GM18505 (cell line): ENCODE measurements at regions not wholly inside any gene's neighbourhood (a gene's known extent, or its start where the extent isn't known, plus 50 kb on each side); places are given as distances from the start of the nearest gene placed in this dataset.

Experiments
- ATAC-seq: cut with Tn5 transposase; IDR thresholded peaks from one replicate; pipeline ENCODE4 v1.9.1; 2021; ENCODE audit not compliant: unreplicated experiment
- POLR2A ChIP-seq: IDR thresholded peaks from 4 replicates; pipeline ENCODE4 v1.6.1; 2011; ENCODE audit warnings: borderline replicate concordance; ENCODE audit not compliant: insufficient read depth, insufficient read length; ENCODE audit errors: extremely low read depth

- TF ChIP-seq POLR2A: no peak
- ATAC-seq: no peak
These were observed 755.7 kb downstream of the MCTP2 start for GRCh38 chr15:94987085-94987484.

GRCh38 chr15:94991718-94992117 is 760.4 kb downstream of the MCTP2 start:
- ATAC-seq: no peak
- TF ChIP-seq POLR2A: no peak

- no peak for TF ChIP-seq POLR2A
- no peak for ATAC-seq
These were observed 778.3 kb downstream of the MCTP2 start for GRCh38 chr15:95009635-95010034.

GRCh38 chr15:95013381-95013780 is 782.0 kb downstream of the MCTP2 start:
- ATAC-seq: no peak
- TF ChIP-seq POLR2A: no peak

- no peak for ATAC-seq
- no peak for TF ChIP-seq POLR2A
These were observed 785.3 kb downstream of the MCTP2 start for GRCh38 chr15:95016511-95017229.

GRCh38 chr15:95017666-95018328 is 786.4 kb downstream of the MCTP2 start:
- ATAC-seq: no peak
- no peak for TF ChIP-seq POLR2A

- ATAC-seq: peak; percentile 70
- no peak for TF ChIP-seq POLR2A
These were observed 787.7 kb downstream of the MCTP2 start for GRCh38 chr15:95018888-95019545.

GRCh38 chr15:95019907-95020306 is 788.5 kb downstream of the MCTP2 start:
- no peak for ATAC-seq
- TF ChIP-seq POLR2A: no peak

- TF ChIP-seq POLR2A: no peak
- ATAC-seq: no peak
These were observed 790.5 kb downstream of the MCTP2 start for GRCh38 chr15:95021816-95022215.

- no peak for ATAC-seq
These were observed 793.0 kb downstream of the MCTP2 start for GRCh38 chr15:95024351-95024750.

GRCh38 chr15:95025924-95026728 is 794.8 kb downstream of the MCTP2 start:
- no peak for ATAC-seq
- no peak for TF ChIP-seq POLR2A

More at GRCh38 chr15:95024351-95024750, 793.0 kb downstream of the MCTP2 start:
- TF ChIP-seq POLR2A: no peak

- no peak for TF ChIP-seq POLR2A
- no peak for ATAC-seq
These were observed 796.6 kb downstream of the MCTP2 start for GRCh38 chr15:95027981-95028380.

GRCh38 chr15:95032156-95032555 is 800.8 kb downstream of the MCTP2 start:
- TF ChIP-seq POLR2A: no peak
- no peak for ATAC-seq
